Colonic mucosa (tissue), 4 donors: ENCODE measurements at regions not wholly inside any gene's neighbourhood (a gene's known extent, or its start where the extent isn't known, plus 50 kb on each side); places are given as distances from the start of the nearest gene placed in this dataset.

Experiments
- DNase-seq: peaks from one replicate; pipeline ENCODE4 v3.0.0-alpha.2; 2020
- H3K27ac ChIP-seq: fragments of 200-600 bp; one replicate; pipeline ENCODE4 v1.8.0; 2021
- H3K27me3 ChIP-seq: fragments of 200-600 bp; one replicate; pipeline ENCODE4 v1.8.0; 2021
- H3K36me3 ChIP-seq: fragments of 200-600 bp; one replicate; pipeline ENCODE4 v1.8.0; 2021
- H3K4me1 ChIP-seq: fragments of 200-600 bp; one replicate; pipeline ENCODE4 v1.8.0; 2021; ENCODE audit warnings: mild to moderate bottlenecking
- H3K4me3 ChIP-seq: fragments of 200-600 bp; one replicate; pipeline ENCODE4 v1.8.0; 2021
- H3K9ac ChIP-seq, 2 donors: one replicate each; pipeline ENCODE4 v1.7.0; 2013; ENCODE audit warnings: control low read depth in 2 of 2, low read depth in 2 of 2, low read length in 2 of 2
- H3K9me3 ChIP-seq: fragments of 200-600 bp; one replicate; pipeline ENCODE4 v1.8.0; 2021
- intact Hi-C: fragments of 100-400 bp; cut with DNase I; formaldehyde crosslinking; loops from one replicate; pipeline ENCODE4 v1.14.1; 2022
- TF ChIP-seq, protein P1 (sequence below): fragments of 200-600 bp; IDR thresholded peaks from one replicate; pipeline ENCODE4 v1.8.0; 2022; ENCODE audit warnings: antibody characterized with exemption, mild to moderate bottlenecking
- donor health status: healthy.
- donor health status: DM: no; HTN: no; CAD: no.
- donor health status: DM: no; HTN: no; CAD: no.

DNA sequence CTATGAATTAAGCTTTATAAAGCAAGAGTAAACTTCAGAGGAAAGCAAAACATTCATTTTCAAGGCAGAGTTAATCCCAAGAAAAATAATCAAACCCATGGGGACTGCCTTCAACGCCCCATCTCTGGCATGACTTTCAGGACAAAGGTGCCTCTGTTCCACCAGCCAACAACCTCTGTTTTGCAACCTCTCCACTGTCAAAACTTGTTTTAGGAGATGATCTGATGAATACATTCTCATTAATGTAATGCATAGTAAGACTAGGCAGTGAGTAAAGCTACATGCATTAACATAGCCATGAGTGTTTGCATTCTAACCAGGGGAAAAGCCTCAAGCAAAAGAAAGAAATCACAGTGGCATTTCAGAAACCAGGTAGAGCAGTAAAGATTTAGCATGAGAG is 357.0 kb downstream of the FBXO15 start:
- intact Hi-C loops, result no loop called here
- no peaks in the 10 kb centered on the region for H3K9me3 ChIP-seq
- H3K27me3 ChIP-seq, result no peaks in the 10 kb centered on the region
- no peak overlapping the region for H3K4me3 ChIP-seq
- H3K27ac ChIP-seq, result no peak overlapping the region
- H3K36me3 ChIP-seq, result no peaks in the 10 kb centered on the region
- no peak overlapping the region for H3K9ac ChIP-seq
- H3K4me1 ChIP-seq, result no peaks in the 10 kb centered on the region
- TF ChIP-seq, protein P1, sequence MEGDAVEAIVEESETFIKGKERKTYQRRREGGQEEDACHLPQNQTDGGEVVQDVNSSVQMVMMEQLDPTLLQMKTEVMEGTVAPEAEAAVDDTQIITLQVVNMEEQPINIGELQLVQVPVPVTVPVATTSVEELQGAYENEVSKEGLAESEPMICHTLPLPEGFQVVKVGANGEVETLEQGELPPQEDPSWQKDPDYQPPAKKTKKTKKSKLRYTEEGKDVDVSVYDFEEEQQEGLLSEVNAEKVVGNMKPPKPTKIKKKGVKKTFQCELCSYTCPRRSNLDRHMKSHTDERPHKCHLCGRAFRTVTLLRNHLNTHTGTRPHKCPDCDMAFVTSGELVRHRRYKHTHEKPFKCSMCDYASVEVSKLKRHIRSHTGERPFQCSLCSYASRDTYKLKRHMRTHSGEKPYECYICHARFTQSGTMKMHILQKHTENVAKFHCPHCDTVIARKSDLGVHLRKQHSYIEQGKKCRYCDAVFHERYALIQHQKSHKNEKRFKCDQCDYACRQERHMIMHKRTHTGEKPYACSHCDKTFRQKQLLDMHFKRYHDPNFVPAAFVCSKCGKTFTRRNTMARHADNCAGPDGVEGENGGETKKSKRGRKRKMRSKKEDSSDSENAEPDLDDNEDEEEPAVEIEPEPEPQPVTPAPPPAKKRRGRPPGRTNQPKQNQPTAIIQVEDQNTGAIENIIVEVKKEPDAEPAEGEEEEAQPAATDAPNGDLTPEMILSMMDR, result no peak
- no peak for DNase-seq

DNA sequence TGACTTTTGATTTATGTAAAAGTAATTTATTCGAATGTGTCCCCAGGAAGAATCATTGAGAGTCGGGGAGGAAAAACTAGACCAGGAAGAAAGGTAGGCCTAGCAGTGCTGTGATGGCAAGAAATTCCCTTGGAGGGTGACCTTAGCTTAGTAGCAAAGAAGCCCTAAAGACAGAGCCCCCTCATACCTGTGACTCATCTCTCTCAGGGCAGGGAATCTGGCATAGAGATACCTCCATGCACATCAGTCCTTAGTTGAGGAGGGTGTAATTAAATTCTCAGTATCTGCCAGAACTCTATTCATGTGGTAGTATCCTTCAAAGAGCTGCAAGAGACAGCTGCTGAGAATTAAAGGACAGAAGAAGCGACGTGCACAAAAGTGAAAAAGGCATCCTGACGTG is 360.3 kb downstream of the FBXO15 start:
- TF ChIP-seq, protein P1, result no peak
- Histone ChIP-seq H3K9ac (no peak overlapping the region), H3K27ac (no peak overlapping the region), H3K36me3 (no peaks in the 10 kb centered on the region), H3K4me1 (no peaks in the 10 kb centered on the region), H3K27me3 (no peaks in the 10 kb centered on the region), H3K9me3 (no peaks in the 10 kb centered on the region), H3K4me3 (no peak overlapping the region)
- intact Hi-C loops, result no loop called here
- DNase-seq, result no peak

DNA sequence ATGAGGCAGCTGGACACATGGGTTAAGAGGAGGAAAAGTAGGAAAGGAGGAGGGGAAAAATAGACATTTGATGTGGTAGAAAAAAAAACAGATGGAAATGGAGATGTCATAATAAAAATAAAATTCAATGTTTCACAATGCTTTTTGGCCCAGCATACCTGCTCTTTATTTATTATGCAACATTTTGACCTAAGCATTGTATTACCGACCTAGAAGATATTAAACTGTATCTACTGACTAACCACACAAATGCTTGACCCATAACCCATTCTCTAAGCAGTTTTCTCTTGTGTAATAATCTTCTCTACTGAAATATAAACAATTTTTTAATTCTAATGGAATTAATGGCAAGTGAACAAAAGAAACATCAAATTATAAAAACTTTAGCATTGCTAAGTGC is 362.3 kb downstream of the FBXO15 start:
- Histone ChIP-seq H3K36me3 (no peaks in the 10 kb centered on the region), H3K27me3 (no peaks in the 10 kb centered on the region), H3K9ac (no peak overlapping the region), H3K27ac (no peak overlapping the region), H3K4me3 (no peak overlapping the region), H3K9me3 (no peaks in the 10 kb centered on the region), H3K4me1 (no peaks in the 10 kb centered on the region)
- intact Hi-C loops, result no loop called here
- no peak for DNase-seq
- TF ChIP-seq, protein P1, result no peak

DNA sequence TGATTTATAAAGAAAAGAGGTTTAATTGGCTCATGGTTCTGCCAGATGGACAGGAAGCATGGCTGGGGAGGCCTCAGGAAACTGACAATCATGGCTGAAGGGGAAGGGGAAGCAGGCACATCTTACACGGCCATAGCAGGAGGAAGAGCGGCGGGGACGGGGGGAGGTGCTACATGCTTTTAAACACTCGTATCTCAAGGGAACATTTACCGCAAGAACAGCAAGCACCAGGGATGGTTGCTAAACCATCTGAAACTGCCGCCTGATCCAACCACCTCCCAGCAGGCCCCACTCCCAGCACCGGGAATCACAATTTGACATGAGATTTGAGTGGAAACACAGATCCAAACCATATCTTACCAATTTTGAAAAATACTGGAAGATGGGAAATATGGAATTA is 362.8 kb downstream of the FBXO15 start:
- intact Hi-C loops, result no loop called here
- Histone ChIP-seq H3K9me3 (no peaks in the 10 kb centered on the region), H3K4me3 (no peak overlapping the region), H3K9ac (no peak overlapping the region), H3K36me3 (no peaks in the 10 kb centered on the region), H3K27me3 (no peaks in the 10 kb centered on the region), H3K4me1 (no peaks in the 10 kb centered on the region), H3K27ac (no peak overlapping the region)
- DNase-seq, result no peak
- TF ChIP-seq, protein P1, result no peak

DNA sequence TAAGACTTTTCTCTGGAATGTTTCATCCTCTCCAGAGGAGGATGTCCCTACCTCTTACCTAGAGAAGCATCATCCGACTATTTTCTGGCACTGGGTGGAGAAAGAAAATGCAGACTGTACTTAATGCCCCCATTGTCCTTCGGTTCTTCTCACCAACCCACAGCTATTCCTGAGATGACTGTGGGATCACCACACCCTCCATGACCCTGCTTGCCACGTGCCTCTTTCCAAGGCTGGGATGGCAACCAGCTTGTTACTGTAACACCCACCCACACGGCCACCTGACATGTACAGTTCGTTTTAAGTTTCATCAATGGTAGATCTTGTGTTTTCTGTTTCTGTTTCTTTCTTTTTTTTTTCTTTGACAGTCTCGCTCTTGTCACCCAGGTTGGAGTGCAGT is 365.2 kb downstream of the FBXO15 start:
- intact Hi-C loops, result no loop called here
- H3K9ac ChIP-seq, result no peak overlapping the region
- DNase-seq, result no peak
- no peak overlapping the region for H3K4me3 ChIP-seq
- H3K27me3 ChIP-seq, result no peaks in the 10 kb centered on the region
- no peak overlapping the region for H3K27ac ChIP-seq
- TF ChIP-seq, protein P1, result no peak
- no peaks in the 10 kb centered on the region for H3K36me3 ChIP-seq
- no peaks in the 10 kb centered on the region for H3K4me1 ChIP-seq
- no peaks in the 10 kb centered on the region for H3K9me3 ChIP-seq

DNA sequence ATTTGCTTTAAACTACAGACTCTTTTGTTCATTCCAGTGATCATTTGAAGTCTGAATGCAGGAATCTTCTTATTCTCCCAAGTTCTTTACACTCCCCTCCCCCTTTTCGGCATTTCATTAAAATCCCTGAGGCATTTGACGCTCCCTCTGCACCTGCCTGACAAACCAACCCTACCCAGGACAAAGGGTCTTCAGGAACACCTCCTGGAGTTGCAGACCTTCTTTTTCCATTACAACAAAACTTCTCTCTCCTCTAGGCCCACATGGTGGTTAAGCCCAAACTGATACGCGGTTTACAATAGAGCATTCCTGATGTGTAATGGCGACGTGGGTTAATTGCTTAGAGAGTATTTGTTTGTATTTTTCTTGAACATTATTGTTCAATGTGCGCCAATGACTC is 367.4 kb downstream of the FBXO15 start:
- Histone ChIP-seq H3K4me1 (no peaks in the 10 kb centered on the region), H3K4me3 (no peak overlapping the region), H3K9me3 (no peaks in the 10 kb centered on the region), H3K27ac (no peak overlapping the region), H3K9ac (no peak overlapping the region), H3K36me3 (no peaks in the 10 kb centered on the region), H3K27me3 (no peaks in the 10 kb centered on the region)
- TF ChIP-seq, protein P1, result no peak
- intact Hi-C loops, result no loop called here
- no peak for DNase-seq
